HUES6 (cell line): ENCODE measurements at regions not wholly inside any gene's neighbourhood (a gene's known extent, or its start where the extent isn't known, plus 50 kb on each side); places are given as distances from the start of the nearest gene placed in this dataset.

Experiments used
- H3K27ac ChIP-seq: 2 replicates; pipeline ENCODE4 v1.7.0; 2013; ENCODE audit warnings: low read depth, mild to moderate bottlenecking, low read length, inconsistent platforms
- H3K27me3 ChIP-seq: 2 replicates; pipeline ENCODE4 v1.6.1; 2013; ENCODE audit warnings: low read length; ENCODE audit not compliant: control insufficient read depth, insufficient read depth
- H3K36me3 ChIP-seq: 2 replicates; pipeline ENCODE4 v1.6.1; 2013; ENCODE audit warnings: low read length; ENCODE audit not compliant: control insufficient read depth, insufficient read depth
- H3K4me1 ChIP-seq: 2 replicates; pipeline ENCODE4 v1.6.1; 2013; ENCODE audit warnings: low read length; ENCODE audit not compliant: control insufficient read depth, insufficient read depth
- H3K4me3 ChIP-seq: 2 replicates; pipeline ENCODE4 v1.5.1; 2013; ENCODE audit warnings: low read depth, low read length
- H3K9ac ChIP-seq: one replicate; pipeline ENCODE4 v1.6.1; 2013; ENCODE audit warnings: mild to moderate bottlenecking, low read length
- H3K9me3 ChIP-seq: 2 replicates; pipeline ENCODE4 v1.6.1; 2013; ENCODE audit warnings: low read depth, low read length; ENCODE audit not compliant: control insufficient read depth, insufficient read depth

DNA sequence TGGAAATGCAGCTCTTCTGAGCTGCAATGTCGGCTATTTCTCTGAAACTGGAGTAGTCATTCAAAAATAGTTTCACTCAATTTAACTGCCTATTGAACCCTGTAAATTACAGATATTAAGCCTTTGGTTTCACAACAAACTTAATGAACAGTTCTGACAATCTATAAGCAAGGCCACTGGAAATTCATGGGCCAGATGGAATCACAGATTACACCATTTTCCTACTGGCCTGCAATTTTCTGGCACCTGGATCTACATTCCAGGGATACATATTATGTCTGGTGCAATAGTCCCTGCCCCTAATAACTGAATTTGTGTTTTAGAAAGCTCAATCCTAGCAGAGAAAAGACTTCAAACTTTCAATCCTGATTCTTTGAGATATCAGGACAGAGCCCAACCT is 551.7 kb downstream of the RNF144A start:
- H3K4me1 ChIP-seq, result no peaks in the 10 kb centered on the region
- no peak overlapping the region for H3K9ac ChIP-seq
- H3K4me3 ChIP-seq, result no peak overlapping the region
- H3K27me3 ChIP-seq, result no peaks in the 10 kb centered on the region
- no peaks in the 10 kb centered on the region for H3K9me3 ChIP-seq
- H3K36me3 ChIP-seq, result no peaks in the 10 kb centered on the region
- H3K27ac ChIP-seq, result no peak overlapping the region

DNA sequence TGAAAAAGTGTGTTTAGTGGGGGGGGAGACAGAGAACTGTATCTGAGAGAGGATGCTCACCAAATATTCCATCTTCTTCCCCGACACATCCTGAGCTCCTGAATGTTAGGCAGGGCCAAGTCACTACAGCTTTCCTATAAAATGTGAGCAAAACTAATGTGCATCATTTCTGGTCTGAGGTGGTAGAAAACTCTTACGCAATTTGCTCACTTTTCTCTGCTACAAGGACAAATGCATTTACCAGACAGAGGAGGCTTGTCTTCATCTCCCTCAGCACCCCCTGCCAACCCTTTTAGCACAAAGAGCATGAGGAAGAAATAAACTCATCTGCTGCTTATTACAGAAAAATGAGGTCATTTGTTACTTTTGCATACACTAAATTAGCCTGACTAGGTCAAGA is 554.0 kb downstream of the RNF144A start:
- no peak overlapping the region for H3K27ac ChIP-seq
- no peaks in the 10 kb centered on the region for H3K27me3 ChIP-seq
- H3K36me3 ChIP-seq, result no peaks in the 10 kb centered on the region
- no peak overlapping the region for H3K4me3 ChIP-seq
- H3K9ac ChIP-seq, result no peak overlapping the region
- no peaks in the 10 kb centered on the region for H3K9me3 ChIP-seq
- no peaks in the 10 kb centered on the region for H3K4me1 ChIP-seq

GRCh38 chr2:7472465-7472864 is 555.3 kb downstream of the RNF144A start:
- Histone ChIP-seq H3K9me3 (no peaks in the 10 kb centered on the region), H3K4me3 (no peak overlapping the region), H3K4me1 (no peaks in the 10 kb centered on the region), H3K27me3 (no peaks in the 10 kb centered on the region), H3K36me3 (no peaks in the 10 kb centered on the region), H3K9ac (no peak overlapping the region), H3K27ac (no peak overlapping the region)

- Histone ChIP-seq H3K4me3 (no peak overlapping the region), H3K9me3 (no peaks in the 10 kb centered on the region), H3K4me1 (no peaks in the 10 kb centered on the region), H3K36me3 (no peaks in the 10 kb centered on the region), H3K9ac (no peak overlapping the region), H3K27me3 (no peaks in the 10 kb centered on the region), H3K27ac (no peak overlapping the region)
Measured at GRCh38 chr2:7473135-7473771, 556.0 kb downstream of the RNF144A start.

GRCh38 chr2:7476371-7476770 is 559.2 kb downstream of the RNF144A start:
- Histone ChIP-seq H3K4me1 (no peaks in the 10 kb centered on the region), H3K27me3 (no peaks in the 10 kb centered on the region), H3K36me3 (no peaks in the 10 kb centered on the region), H3K9me3 (no peaks in the 10 kb centered on the region), H3K4me3 (no peak overlapping the region), H3K9ac (no peak overlapping the region), H3K27ac (no peak overlapping the region)

DNA sequence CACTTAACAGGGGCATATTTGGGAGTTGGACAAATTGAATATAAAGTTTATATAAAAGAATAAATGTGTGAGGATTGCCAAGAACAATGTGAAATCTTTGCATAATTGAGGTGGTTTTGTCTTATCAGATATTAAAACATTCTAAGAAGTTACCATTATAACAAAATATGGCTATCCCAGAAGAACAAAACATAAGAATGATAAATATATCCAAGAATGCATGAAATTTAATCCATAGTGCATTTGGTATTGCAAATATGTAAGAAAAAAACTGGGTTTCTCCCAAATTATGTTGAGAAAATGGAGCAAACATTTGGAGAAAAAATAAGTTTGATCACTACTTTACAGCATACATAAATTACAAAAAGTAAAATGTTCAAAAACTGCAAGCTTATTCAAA is 562.4 kb downstream of the RNF144A start:
- no peak overlapping the region for H3K4me3 ChIP-seq

DNA sequence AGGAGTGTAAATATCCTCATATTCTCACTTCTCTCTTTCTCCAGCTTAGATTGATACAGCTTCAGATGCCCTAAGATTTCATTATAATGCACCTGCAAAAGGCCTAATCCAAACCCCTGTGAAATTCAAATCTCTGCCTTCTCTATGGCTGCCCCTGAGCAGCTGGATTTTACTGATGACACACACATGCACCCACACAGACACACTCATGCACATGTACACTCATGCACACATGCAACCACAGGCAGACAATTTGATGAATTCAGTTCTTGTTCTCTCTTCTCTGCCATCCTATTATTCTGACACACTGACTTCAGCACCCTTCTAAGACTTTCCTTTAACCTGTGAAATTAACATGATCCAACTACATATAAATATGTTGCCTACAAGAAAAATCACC is 563.2 kb downstream of the RNF144A start:
- H3K4me3 ChIP-seq, result no peak overlapping the region
- no peak overlapping the region for H3K9ac ChIP-seq
- H3K27ac ChIP-seq, result no peak overlapping the region
- no peaks in the 10 kb centered on the region for H3K36me3 ChIP-seq
- H3K4me1 ChIP-seq, result no peaks in the 10 kb centered on the region
- peaks cover 9% of the 10 kb centered on the region; the same call in 1 of the 2 replicates for H3K9me3 ChIP-seq
- H3K27me3 ChIP-seq, result no peaks in the 10 kb centered on the region

More for the DNA sequence above, 562.4 kb downstream of the RNF144A start:
- Histone ChIP-seq H3K36me3 (no peaks in the 10 kb centered on the region), H3K9me3 (peaks cover 9% of the 10 kb centered on the region; the same call in 1 of the 2 replicates), H3K4me1 (no peaks in the 10 kb centered on the region), H3K27me3 (no peaks in the 10 kb centered on the region), H3K9ac (no peak overlapping the region), H3K27ac (no peak overlapping the region)

GRCh38 chr2:7490672-7491071 is 573.5 kb downstream of the RNF144A start:
- H3K9ac ChIP-seq, result no peak overlapping the region
- no peaks in the 10 kb centered on the region for H3K4me1 ChIP-seq
- H3K27ac ChIP-seq, result no peak overlapping the region
- H3K9me3 ChIP-seq, result no peaks in the 10 kb centered on the region
- H3K27me3 ChIP-seq, result no peaks in the 10 kb centered on the region
- H3K36me3 ChIP-seq, result no peaks in the 10 kb centered on the region
- H3K4me3 ChIP-seq, result no peak overlapping the region

DNA sequence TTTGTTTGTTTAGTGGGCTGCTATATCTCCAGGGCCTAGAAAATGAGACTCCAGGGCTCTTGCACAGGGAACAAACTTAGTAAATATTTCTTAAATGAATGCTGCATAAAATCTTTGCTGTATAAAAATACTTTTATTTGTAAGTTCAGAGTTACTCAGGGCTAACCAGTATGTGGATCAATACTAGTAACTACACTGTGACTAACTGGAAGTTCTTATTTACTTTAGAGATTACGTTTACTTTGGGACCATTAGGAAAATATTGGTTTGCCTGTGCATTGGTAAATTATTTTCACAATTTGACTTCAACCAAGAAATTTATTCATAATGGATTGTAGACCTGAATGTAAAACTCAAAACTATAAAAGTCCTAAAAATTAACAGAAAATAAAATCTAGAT is 575.5 kb downstream of the RNF144A start:
- Histone ChIP-seq H3K4me3 (no peak overlapping the region), H3K9me3 (no peaks in the 10 kb centered on the region), H3K27me3 (no peaks in the 10 kb centered on the region), H3K4me1 (0 out of 2 replicates have a peak, but pooled peaks cover 6% of the 10 kb centered on the region), H3K9ac (no peak overlapping the region), H3K36me3 (no peaks in the 10 kb centered on the region), H3K27ac (no peak overlapping the region)

DNA sequence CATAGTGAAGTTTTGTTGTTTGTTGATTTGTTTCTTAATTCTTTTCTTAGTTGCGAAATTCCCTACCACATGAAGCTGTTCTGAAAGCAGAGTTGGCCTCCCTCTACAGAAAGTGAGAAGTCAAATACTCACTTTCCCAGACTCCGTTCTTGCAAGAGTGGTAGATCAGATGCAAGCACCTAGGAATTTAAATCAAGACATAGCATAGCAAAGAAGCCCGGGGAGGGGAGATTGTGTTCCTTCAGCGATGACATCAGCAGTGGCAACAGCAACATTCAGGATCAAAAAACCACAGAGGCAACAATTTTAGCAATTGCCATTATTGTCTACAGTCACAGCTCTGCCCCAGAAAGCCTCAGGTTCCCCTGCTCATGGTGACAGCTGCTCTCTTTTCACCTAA is 580.0 kb downstream of the RNF144A start:
- Histone ChIP-seq H3K9me3 (no peaks in the 10 kb centered on the region), H3K27ac (no peak overlapping the region), H3K9ac (no peak overlapping the region), H3K4me3 (no peak overlapping the region), H3K36me3 (no peaks in the 10 kb centered on the region), H3K4me1 (0 out of 2 replicates have a peak, but pooled peaks cover 6% of the 10 kb centered on the region), H3K27me3 (no peaks in the 10 kb centered on the region)

GRCh38 chr2:7499018-7499417 is 581.8 kb downstream of the RNF144A start:
- Histone ChIP-seq H3K4me3 (no peak overlapping the region), H3K27ac (no peak overlapping the region), H3K27me3 (no peaks in the 10 kb centered on the region), H3K9me3 (no peaks in the 10 kb centered on the region), H3K9ac (no peak overlapping the region), H3K4me1 (0 out of 2 replicates have a peak, but pooled peaks cover 6% of the 10 kb centered on the region), H3K36me3 (no peaks in the 10 kb centered on the region)
